GM12891 (cell line): ENCODE measurements at regions not wholly inside any gene's neighbourhood (a gene's known extent, or its start where the extent isn't known, plus 50 kb on each side); places are given as distances from the start of the nearest gene placed in this dataset.
"Not testable (repeated sequence)": the region's sequence is repeated elsewhere in the genome, so short reads cannot be mapped to it uniquely, and the experiment has no call there.

ENCODE experiments used
- POLR2A ChIP-seq: IDR thresholded peaks from 2 replicates; pipeline ENCODE4 v1.6.1; 2011; ENCODE audit warnings: low read depth, low read length, control low read depth
- POLR2AphosphoS5 ChIP-seq: IDR thresholded peaks from 2 replicates; pipeline ENCODE4 v1.6.1; 2011; ENCODE audit warnings: low read depth, low read length, control low read depth

- not testable (repeated sequence) for TF ChIP-seq POLR2AphosphoS5, POLR2A
These were observed 71.5 kb downstream of the WSB1 start for GRCh38 chr17:27365329-27365945.
